IPS-15b (cell line): ENCODE measurements at regions not wholly inside any gene's neighbourhood (a gene's known extent, or its start where the extent isn't known, plus 50 kb on each side); places are given as distances from the start of the nearest gene placed in this dataset.

Experiments
- H3K27me3 ChIP-seq: one replicate; pipeline ENCODE4 v1.6.1; 2013; ENCODE audit warnings: low read length; ENCODE audit not compliant: control insufficient read depth, insufficient read depth
- H3K36me3 ChIP-seq: one replicate; pipeline ENCODE4 v1.6.1; 2013; ENCODE audit warnings: low read length; ENCODE audit not compliant: control insufficient read depth, insufficient read depth
- H3K4me1 ChIP-seq: one replicate; pipeline ENCODE4 v1.6.1; 2013; ENCODE audit warnings: mild to moderate bottlenecking, low read length; ENCODE audit not compliant: control insufficient read depth, insufficient read depth
- H3K4me3 ChIP-seq: one replicate; pipeline ENCODE4 v1.5.1; 2013; ENCODE audit warnings: low read depth, low read length
- H3K9ac ChIP-seq: one replicate; pipeline ENCODE4 v1.6.1; 2013; ENCODE audit warnings: low read depth, mild to moderate bottlenecking, low read length
- H3K9me3 ChIP-seq: one replicate; pipeline ENCODE4 v1.6.1; 2013; ENCODE audit warnings: mild to moderate bottlenecking, low read length; ENCODE audit not compliant: control insufficient read depth, insufficient read depth

- Histone ChIP-seq H3K4me1 (no peaks in the 10 kb centered on the region), H3K36me3 (no peaks in the 10 kb centered on the region)
Measured at GRCh38 chr4:111018216-111018615, 395.3 kb upstream of the PITX2 start.

GRCh38 chr4:111020476-111020875, 397.6 kb upstream of the PITX2 start:
- Histone ChIP-seq H3K9me3 (no peaks in the 10 kb centered on the region), H3K4me3 (no peak overlapping the region), H3K36me3 (no peaks in the 10 kb centered on the region), H3K9ac (no peak overlapping the region), H3K27me3 (no peaks in the 10 kb centered on the region), H3K4me1 (no peaks in the 10 kb centered on the region)

More at GRCh38 chr4:111018216-111018615, 395.3 kb upstream of the PITX2 start:
- H3K9ac ChIP-seq = no peak overlapping the region
- no peaks in the 10 kb centered on the region for H3K9me3 ChIP-seq
- no peak overlapping the region for H3K4me3 ChIP-seq
- no peaks in the 10 kb centered on the region for H3K27me3 ChIP-seq

- Histone ChIP-seq H3K4me1 (no peaks in the 10 kb centered on the region), H3K9me3 (no peaks in the 10 kb centered on the region), H3K36me3 (no peaks in the 10 kb centered on the region), H3K27me3 (no peaks in the 10 kb centered on the region), H3K4me3 (no peak overlapping the region), H3K9ac (no peak overlapping the region)
Measured at GRCh38 chr4:111020961-111021360, 398.1 kb upstream of the PITX2 start.

- Histone ChIP-seq H3K4me3 (no peak overlapping the region), H3K9ac (no peak overlapping the region), H3K27me3 (no peaks in the 10 kb centered on the region), H3K4me1 (no peaks in the 10 kb centered on the region), H3K36me3 (no peaks in the 10 kb centered on the region), H3K9me3 (no peaks in the 10 kb centered on the region)
Measured at GRCh38 chr4:111022758-111023157, 399.9 kb upstream of the PITX2 start.

- no peaks in the 10 kb centered on the region for H3K27me3 ChIP-seq
- no peak overlapping the region for H3K4me3 ChIP-seq
- H3K9ac ChIP-seq = no peak overlapping the region
- no peaks in the 10 kb centered on the region for H3K4me1 ChIP-seq
- H3K36me3 ChIP-seq = no peaks in the 10 kb centered on the region
- no peaks in the 10 kb centered on the region for H3K9me3 ChIP-seq
Measured at GRCh38 chr4:111027526-111027925, 404.6 kb upstream of the PITX2 start.

- Histone ChIP-seq H3K4me1 (no peaks in the 10 kb centered on the region), H3K27me3 (no peaks in the 10 kb centered on the region), H3K9ac (no peak overlapping the region), H3K4me3 (no peak overlapping the region), H3K36me3 (no peaks in the 10 kb centered on the region), H3K9me3 (no peaks in the 10 kb centered on the region)
Measured at GRCh38 chr4:111028795-111029194, 405.9 kb upstream of the PITX2 start.

GRCh38 chr4:111031001-111031579, 408.2 kb upstream of the PITX2 start:
- Histone ChIP-seq H3K4me3 (no peak overlapping the region), H3K9me3 (no peaks in the 10 kb centered on the region), H3K36me3 (no peaks in the 10 kb centered on the region), H3K4me1 (no peaks in the 10 kb centered on the region), H3K27me3 (no peaks in the 10 kb centered on the region), H3K9ac (no peak overlapping the region)

- Histone ChIP-seq H3K4me1 (no peaks in the 10 kb centered on the region), H3K9ac (no peak overlapping the region), H3K9me3 (no peaks in the 10 kb centered on the region), H3K4me3 (no peak overlapping the region), H3K27me3 (no peaks in the 10 kb centered on the region), H3K36me3 (no peaks in the 10 kb centered on the region)
Measured at GRCh38 chr4:111031596-111031995, 408.7 kb upstream of the PITX2 start.

- H3K9ac ChIP-seq = no peak overlapping the region
- no peaks in the 10 kb centered on the region for H3K4me1 ChIP-seq
- H3K36me3 ChIP-seq = no peaks in the 10 kb centered on the region
- no peaks in the 10 kb centered on the region for H3K27me3 ChIP-seq
- no peak overlapping the region for H3K4me3 ChIP-seq
- no peaks in the 10 kb centered on the region for H3K9me3 ChIP-seq
Measured at GRCh38 chr4:111037591-111038360, 414.9 kb upstream of the PITX2 start.

GRCh38 chr4:111040904-111041303, 418.0 kb upstream of the PITX2 start:
- Histone ChIP-seq H3K9me3 (no peaks in the 10 kb centered on the region), H3K9ac (no peak overlapping the region)

GRCh38 chr4:111043286-111043685, 420.4 kb upstream of the PITX2 start:
- no peak overlapping the region for H3K9ac ChIP-seq
- H3K9me3 ChIP-seq = no peaks in the 10 kb centered on the region
- no peaks in the 10 kb centered on the region for H3K27me3 ChIP-seq
- no peaks in the 10 kb centered on the region for H3K36me3 ChIP-seq
- no peaks in the 10 kb centered on the region for H3K4me1 ChIP-seq
- H3K4me3 ChIP-seq = no peak overlapping the region

More at GRCh38 chr4:111040904-111041303, 418.0 kb upstream of the PITX2 start:
- Histone ChIP-seq H3K4me1 (no peaks in the 10 kb centered on the region), H3K36me3 (no peaks in the 10 kb centered on the region), H3K27me3 (no peaks in the 10 kb centered on the region), H3K4me3 (no peak overlapping the region)

GRCh38 chr4:111045992-111046391, 423.1 kb upstream of the PITX2 start:
- no peaks in the 10 kb centered on the region for H3K9me3 ChIP-seq
- no peaks in the 10 kb centered on the region for H3K36me3 ChIP-seq
- no peaks in the 10 kb centered on the region for H3K4me1 ChIP-seq
- H3K27me3 ChIP-seq = no peaks in the 10 kb centered on the region
- no peak overlapping the region for H3K4me3 ChIP-seq
- H3K9ac ChIP-seq = no peak overlapping the region
